Stomach smooth muscle (tissue), 2 donors: ENCODE measurements at regions not wholly inside any gene's neighbourhood (a gene's known extent, or its start where the extent isn't known, plus 50 kb on each side); places are given as distances from the start of the nearest gene placed in this dataset.
A peak's percentile ranks its signal among the peaks of the same experiment; 100 is the strongest.

Experiments
- H3K27ac ChIP-seq: one replicate; pipeline ENCODE4 v1.7.0; 2013; ENCODE audit warnings: mild to moderate bottlenecking, low read length, inconsistent platforms
- H3K27me3 ChIP-seq, 2 donors: one replicate each; pipeline ENCODE4 v1.7.0; 2013; ENCODE audit warnings: low read length in 2 of 2; ENCODE audit not compliant: insufficient read depth in 2 of 2, control insufficient read depth in 1 of 2
- H3K36me3 ChIP-seq, 2 donors: one replicate each; pipeline ENCODE4 v1.7.0; 2013; ENCODE audit warnings: low read length in 2 of 2; ENCODE audit not compliant: control insufficient read depth in 2 of 2, insufficient read depth in 2 of 2
- H3K4me1 ChIP-seq: one replicate; pipeline ENCODE4 v1.7.0; 2013; ENCODE audit warnings: low read length; ENCODE audit not compliant: control insufficient read depth, insufficient read depth
- H3K4me3 ChIP-seq, 2 donors: one replicate each; pipeline ENCODE4 v1.7.0; 2013; ENCODE audit warnings: low read length in 2 of 2
- H3K9ac ChIP-seq, 2 donors: one replicate each; pipeline ENCODE4 v1.7.0; 2013; ENCODE audit warnings: low read length in 2 of 2, mild to moderate bottlenecking in 1 of 2
- H3K9me3 ChIP-seq, 2 donors: one replicate each; pipeline ENCODE4 v1.7.0; 2013; ENCODE audit warnings: low read length in 2 of 2; ENCODE audit not compliant: control insufficient read depth in 2 of 2
- donor health status: healthy.
- donor health status: Pancreatic carcinoma.

DNA sequence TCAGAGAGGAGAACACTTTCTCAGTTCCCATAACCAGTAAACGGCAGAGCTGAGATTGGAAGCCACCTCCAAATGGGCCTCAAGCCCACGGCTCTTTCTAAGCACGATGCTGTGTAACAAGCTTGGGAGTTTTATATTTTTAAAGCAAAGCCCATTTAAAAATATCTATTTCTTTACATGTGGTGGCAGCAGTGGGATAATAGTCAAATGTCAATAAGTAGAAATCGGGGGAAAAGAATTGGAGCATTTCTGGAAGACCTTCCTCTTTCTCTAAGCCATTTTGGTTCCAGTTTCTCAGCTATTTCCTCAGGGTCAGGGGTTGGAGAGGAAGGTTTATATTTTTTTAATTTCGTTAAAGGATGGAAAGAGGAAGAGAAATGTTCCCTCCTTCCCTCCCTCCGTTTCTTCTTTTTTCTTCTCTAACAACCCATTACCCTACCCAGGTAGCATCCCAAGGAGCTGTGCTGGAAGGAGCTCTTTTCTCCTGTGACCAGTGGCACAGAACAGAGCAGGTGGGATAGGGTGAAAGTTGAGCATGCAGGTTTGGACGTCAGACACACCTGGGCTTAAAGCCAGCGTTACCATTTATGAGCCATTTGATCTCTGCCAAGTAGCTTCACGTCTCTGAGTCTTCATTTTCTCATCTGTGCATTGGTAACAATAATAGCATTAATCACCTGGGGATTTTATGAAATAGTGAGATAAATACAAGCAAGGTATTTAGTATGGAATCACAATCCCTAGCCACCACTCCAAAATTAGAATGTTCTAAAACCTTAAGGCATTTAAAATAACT lies 515.7 kb downstream of the RPS24 start:
- Histone ChIP-seq H3K36me3 (no peaks in the 10 kb centered on the region), H3K9me3 (no peaks in the 10 kb centered on the region), H3K27me3 (no peaks in the 10 kb centered on the region), H3K27ac (no peak overlapping the region), H3K4me3 (no peak overlapping the region), H3K9ac (no peak overlapping the region), H3K4me1 (peaks cover 27% of the 10 kb centered on the region)

DNA sequence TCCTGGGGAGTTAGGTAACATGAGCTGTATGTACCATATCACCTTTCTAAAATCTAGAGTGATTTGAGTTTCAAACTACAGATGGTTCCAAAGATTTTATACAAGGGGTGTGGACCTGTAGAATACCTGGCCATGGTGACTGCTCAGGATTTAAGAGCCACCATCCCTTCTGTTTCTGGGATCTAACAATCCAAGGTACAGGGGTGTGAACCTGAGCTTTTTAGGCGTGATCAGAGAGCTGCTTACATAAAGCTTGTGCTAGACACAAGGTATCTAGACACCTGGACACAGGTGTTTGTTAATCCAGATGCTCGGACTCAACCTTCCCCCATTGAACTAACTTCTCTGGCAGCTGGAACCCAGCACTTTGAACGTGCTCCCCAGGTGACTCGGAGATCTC lies 516.4 kb downstream of the RPS24 start:
- no peak overlapping the region for H3K27ac ChIP-seq
- no peak overlapping the region for H3K9ac ChIP-seq
- no peak overlapping the region for H3K4me3 ChIP-seq
- H3K36me3 ChIP-seq, result no peaks in the 10 kb centered on the region
- no peaks in the 10 kb centered on the region for H3K9me3 ChIP-seq
- peaks cover 21% of the 10 kb centered on the region for H3K4me1 ChIP-seq
- H3K27me3 ChIP-seq, result no peaks in the 10 kb centered on the region

DNA sequence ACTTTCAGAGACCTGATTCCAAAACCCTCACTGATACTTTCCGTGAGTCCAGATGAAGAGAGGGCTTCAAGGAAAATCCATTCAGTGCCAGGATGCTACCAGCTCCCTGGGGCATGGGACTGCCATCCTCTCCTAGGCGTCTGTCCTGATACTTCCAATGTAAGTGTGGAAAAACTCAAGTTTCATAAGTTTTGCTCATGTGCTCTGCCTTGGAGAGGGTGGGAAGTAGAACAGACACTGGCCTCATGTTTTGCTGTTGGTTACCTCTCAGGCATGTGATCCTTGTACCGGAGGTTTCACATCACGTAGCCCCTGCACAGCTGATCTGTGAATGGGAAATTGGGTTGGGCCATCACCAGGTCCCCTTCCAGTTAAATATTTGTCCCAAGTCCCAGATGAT lies 517.1 kb downstream of the RPS24 start:
- Histone ChIP-seq H3K9me3 (no peaks in the 10 kb centered on the region), H3K4me3 (no peak overlapping the region), H3K27ac (no peak overlapping the region), H3K27me3 (no peaks in the 10 kb centered on the region), H3K9ac (no peak overlapping the region), H3K4me1 (peaks cover 19% of the 10 kb centered on the region), H3K36me3 (no peaks in the 10 kb centered on the region)

DNA sequence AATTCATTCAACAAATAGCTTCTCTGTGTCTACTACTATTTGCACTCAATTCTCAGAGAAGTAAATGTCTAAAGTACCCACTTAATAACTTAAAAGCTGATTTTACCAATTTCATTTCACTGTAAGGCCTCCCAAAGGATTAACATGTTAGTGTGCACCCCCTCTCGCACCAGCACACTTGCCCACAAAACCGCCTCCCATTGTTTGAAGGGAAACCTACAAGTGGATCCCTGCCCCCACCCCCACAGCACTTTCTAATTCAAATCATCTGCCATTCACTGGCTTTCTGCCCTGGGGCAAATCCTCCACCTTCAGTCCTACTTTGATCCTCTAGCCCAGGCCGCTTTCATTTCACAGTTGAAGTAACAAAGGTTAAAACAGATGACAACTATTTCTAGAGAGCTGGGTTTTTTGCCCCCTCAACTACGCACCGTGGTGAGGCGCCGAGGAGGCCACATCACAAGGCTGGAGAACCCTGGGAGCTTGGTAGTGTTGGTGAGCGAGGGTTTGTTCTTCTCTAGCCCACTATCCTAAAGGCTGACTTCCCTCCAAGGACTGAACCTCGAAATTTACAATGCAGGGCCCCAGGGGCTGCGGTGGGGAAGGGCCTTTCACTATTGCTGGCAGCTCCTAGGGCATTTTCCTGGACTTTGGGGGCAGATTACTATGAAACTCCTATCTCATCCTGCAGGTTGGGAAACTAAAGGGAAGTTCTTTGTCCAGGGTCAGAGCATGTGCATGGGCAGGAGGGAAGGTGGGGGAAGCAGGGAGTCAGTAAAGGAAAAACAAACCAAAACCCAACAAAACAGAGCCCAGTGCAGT lies 517.4 kb upstream of the ZMIZ1 start:
- peak overlapping the region in 1 of 2 donors; percentile 21 for H3K9ac ChIP-seq
- no peaks in the 10 kb centered on the region for H3K9me3 ChIP-seq
- H3K27me3 ChIP-seq, result no peaks in the 10 kb centered on the region
- H3K36me3 ChIP-seq, result no peaks in the 10 kb centered on the region
- H3K27ac ChIP-seq, result peak overlapping the region; percentile 73
- peaks cover 19% of the 10 kb centered on the region for H3K4me1 ChIP-seq
- H3K4me3 ChIP-seq, result peak overlapping the region in 1 of 2 donors; percentile 35

DNA sequence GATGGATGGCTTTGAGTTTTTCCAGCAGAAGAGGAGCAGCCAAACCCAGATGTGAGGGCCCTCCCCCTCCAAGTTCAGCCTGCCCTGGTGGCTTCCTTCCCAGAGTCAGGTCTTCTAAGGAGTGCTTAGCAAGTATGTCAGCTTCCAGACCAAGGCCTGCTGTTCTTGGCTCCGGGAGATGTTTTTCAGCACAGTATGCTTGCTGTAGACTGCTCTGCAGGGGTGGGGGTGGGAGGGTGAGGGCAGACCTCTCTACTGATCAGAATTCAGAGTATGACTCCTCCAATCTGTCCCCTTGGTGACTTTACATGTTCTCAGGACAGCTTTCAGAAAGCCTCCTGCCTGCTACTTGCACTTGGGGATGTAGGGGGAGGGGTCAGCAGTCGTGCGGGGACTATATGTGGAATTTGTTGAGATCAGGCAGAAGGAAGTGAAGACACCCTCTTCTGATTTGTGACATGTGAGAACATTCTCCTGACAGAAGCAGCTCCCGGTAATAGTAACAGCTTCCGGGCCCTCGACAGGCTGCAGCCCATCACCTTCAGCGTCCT lies 516.4 kb upstream of the ZMIZ1 start:
- Histone ChIP-seq H3K4me3 (peak overlapping the region in 1 of 2 donors; percentile 35), H3K4me1 (peaks cover 19% of the 10 kb centered on the region), H3K27me3 (no peaks in the 10 kb centered on the region), H3K9me3 (no peaks in the 10 kb centered on the region), H3K9ac (no peak overlapping the region), H3K27ac (peak overlapping the region; percentile 73), H3K36me3 (no peaks in the 10 kb centered on the region)

DNA sequence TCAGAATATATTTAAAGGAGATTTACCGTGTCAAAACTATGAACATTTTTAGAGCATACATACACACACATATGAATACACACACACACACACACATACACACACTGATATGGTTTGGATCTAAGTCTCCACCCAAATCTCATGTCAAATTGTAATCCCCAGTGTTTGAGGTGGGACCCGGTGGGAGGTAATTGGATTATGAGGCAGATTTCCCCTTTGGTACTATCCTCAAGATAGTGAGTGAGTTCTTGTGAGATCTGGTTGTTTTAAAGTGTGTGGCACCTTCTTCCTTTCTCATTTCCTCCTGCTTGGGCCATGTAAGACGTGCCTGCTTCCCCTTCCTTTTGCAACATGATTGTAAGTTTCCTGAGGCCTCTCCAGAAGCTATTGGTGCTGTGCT lies 515.0 kb upstream of the ZMIZ1 start:
- no peaks in the 10 kb centered on the region for H3K36me3 ChIP-seq
- H3K27me3 ChIP-seq, result no peaks in the 10 kb centered on the region
- H3K9me3 ChIP-seq, result no peaks in the 10 kb centered on the region
- no peak overlapping the region for H3K9ac ChIP-seq
- no peak overlapping the region for H3K4me3 ChIP-seq
- H3K4me1 ChIP-seq, result peaks cover 19% of the 10 kb centered on the region
- no peak overlapping the region for H3K27ac ChIP-seq

DNA sequence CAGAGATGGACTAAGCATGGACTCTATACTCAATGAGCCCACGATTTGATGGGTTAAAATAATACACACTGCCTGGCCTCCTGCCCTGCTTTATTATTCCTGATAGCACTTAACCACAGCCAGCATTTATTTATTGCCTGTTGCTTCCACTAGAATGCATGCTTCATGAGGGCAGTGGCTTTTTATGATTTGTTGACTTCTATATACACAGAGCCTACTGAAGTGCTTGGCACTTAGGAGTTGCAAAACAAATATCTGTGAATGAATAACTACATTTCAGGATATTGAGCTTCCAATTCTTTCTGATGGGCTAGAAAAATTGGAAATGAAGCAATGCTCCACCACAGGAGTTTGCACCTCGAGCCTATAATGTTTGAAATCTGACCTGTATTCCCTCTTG lies 513.6 kb upstream of the ZMIZ1 start:
- no peak overlapping the region for H3K4me3 ChIP-seq
- H3K27ac ChIP-seq, result no peak overlapping the region
- no peaks in the 10 kb centered on the region for H3K9me3 ChIP-seq
- H3K4me1 ChIP-seq, result peaks cover 30% of the 10 kb centered on the region
- no peak overlapping the region for H3K9ac ChIP-seq
- no peaks in the 10 kb centered on the region for H3K27me3 ChIP-seq
- H3K36me3 ChIP-seq, result no peaks in the 10 kb centered on the region

DNA sequence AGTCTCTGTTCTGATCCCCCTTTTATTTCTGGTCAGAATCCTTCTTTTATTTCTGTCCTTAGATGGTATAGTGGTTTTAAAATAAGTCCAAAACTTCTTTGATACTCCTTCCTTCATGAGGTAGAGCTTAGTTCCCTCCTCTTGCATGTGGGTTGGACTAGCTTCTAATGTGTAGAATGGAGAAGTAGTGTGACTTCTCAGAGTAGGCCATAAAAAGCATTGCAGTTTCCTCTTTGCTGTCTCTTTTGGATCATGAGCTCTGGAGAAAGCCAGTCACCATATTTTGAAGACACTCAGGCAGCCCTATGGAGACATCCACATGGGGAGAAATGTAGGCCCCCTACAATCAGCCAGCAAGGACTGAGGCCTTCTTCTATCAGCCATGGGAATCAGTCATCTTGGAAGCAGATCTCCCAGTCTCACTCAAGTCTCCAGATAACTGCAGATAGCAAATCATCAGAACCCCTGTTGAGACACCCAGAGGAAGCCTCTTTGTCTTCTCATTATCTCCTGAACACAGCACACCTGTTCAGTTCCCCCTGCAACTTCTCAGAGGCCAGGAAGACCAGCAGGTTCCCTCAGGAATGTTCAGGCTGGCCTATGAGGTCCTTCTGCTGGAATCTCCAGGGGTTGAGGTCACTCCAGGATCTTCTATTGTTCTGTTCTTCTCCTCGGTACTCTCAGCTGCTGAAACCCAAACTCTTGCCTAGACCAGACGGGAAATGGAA lies 511.9 kb upstream of the ZMIZ1 start:
- Histone ChIP-seq H3K27me3 (no peaks in the 10 kb centered on the region), H3K9ac (no peak overlapping the region), H3K4me1 (peaks cover 33% of the 10 kb centered on the region), H3K36me3 (no peaks in the 10 kb centered on the region), H3K9me3 (no peaks in the 10 kb centered on the region), H3K27ac (no peak overlapping the region), H3K4me3 (no peak overlapping the region)

DNA sequence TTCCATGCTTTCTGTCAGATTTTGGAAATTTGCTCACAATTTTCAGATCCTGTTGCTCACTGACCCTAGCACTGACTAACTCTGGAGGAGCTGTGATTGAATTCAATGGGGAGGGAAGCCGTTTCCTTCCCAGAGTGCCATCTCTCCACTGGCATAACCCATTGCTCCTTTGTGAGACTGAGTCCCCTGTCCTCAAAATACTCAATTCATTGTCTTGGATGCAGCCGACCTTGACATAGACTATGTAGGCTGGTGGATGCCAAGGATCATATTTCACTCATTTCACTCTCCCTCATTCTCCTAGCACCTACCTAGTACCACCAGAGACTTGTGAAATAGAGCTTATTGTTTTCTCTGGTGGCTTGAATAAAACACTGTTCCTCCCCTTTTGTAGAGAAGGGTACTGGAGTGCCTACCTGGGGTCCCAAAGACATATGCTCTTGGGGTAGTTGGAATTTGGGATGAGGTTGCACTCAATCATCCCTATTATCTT lies 511.3 kb upstream of the ZMIZ1 start:
- Histone ChIP-seq H3K9ac (no peak overlapping the region), H3K36me3 (no peaks in the 10 kb centered on the region), H3K9me3 (no peaks in the 10 kb centered on the region), H3K4me3 (no peak overlapping the region), H3K4me1 (peaks cover 26% of the 10 kb centered on the region), H3K27me3 (no peaks in the 10 kb centered on the region), H3K27ac (no peak overlapping the region)

DNA sequence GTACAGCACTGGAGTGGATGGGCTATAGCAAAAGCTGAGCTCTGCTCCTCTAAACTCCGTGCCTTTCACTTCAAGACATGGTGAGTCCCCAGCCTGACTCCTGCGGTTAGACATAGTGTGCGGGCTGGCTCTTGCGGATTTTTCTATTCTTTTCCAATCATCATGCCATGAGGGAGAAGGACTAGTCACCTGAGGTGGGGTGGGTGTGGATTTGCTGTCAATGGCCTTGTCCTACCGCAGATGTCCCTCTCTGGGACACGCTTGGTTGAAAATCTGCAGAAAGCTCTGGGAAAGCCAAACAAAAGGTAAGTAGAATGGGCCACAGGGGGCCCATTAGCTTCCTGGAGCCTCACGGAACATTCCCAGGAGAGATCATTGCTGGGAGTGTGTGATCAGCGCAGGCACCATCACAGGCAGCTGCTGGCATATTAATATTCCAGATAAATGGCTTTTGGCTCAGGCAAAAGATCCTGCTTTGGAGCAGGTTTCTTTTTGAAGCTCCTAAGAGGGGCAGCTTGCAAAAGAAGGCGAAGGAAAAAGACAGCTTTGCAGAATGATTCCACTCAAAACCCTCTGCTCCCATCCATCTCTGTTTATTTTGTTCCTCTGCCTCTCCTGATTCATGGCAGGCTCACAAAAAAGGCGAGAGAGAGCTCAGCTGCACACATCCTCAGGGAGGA lies 509.0 kb upstream of the ZMIZ1 start:
- H3K27me3 ChIP-seq, result no peaks in the 10 kb centered on the region
- no peak overlapping the region for H3K27ac ChIP-seq
- no peaks in the 10 kb centered on the region for H3K36me3 ChIP-seq
- peaks cover 32% of the 10 kb centered on the region for H3K4me1 ChIP-seq
- no peak overlapping the region for H3K4me3 ChIP-seq
- no peaks in the 10 kb centered on the region for H3K9me3 ChIP-seq
- no peak overlapping the region for H3K9ac ChIP-seq
